ENCODE measurements at regions not wholly inside any gene's neighbourhood (a gene's known extent, or its start where the extent isn't known, plus 50 kb on each side); places are given as distances from the start of the nearest gene placed in this dataset.

GRCh38 chr6:145368075-145368474 lies 367.2 kb downstream of the EPM2A start:
- no peak for DNase-seq

- DNase-seq = no peak
These were observed 364.8 kb downstream of the EPM2A start for GRCh38 chr6:145370559-145370958.

GRCh38 chr6:145372671-145373151 lies 362.6 kb downstream of the EPM2A start:
- no peak for DNase-seq

GRCh38 chr6:145373826-145374225 lies 361.5 kb downstream of the EPM2A start:
- DNase-seq = no peak

GRCh38 chr6:145374570-145374969 lies 360.8 kb downstream of the EPM2A start:
- no peak for DNase-seq

GRCh38 chr6:145375502-145375901 lies 359.8 kb downstream of the EPM2A start:
- DNase-seq = no peak

GRCh38 chr6:145380186-145380585 lies 355.1 kb downstream of the EPM2A start:
- DNase-seq = no peak

GRCh38 chr6:145381941-145382340 lies 353.4 kb downstream of the EPM2A start:
- DNase-seq = no peak

GRCh38 chr6:145383428-145383827 lies 351.9 kb downstream of the EPM2A start:
- DNase-seq = no peak

GRCh38 chr6:145384503-145384902 lies 350.8 kb downstream of the EPM2A start:
- no peak for DNase-seq

- DNase-seq = no peak
These were observed 338.8 kb downstream of the EPM2A start for GRCh38 chr6:145396499-145396898.

GRCh38 chr6:145400508-145400907 lies 334.8 kb downstream of the EPM2A start:
- no peak for DNase-seq

GRCh38 chr6:145405006-145405551 lies 330.2 kb downstream of the EPM2A start:
- no peak for DNase-seq

- no peak for DNase-seq
These were observed 328.5 kb downstream of the EPM2A start for GRCh38 chr6:145406783-145407182.

- DNase-seq = no peak
These were observed 319.7 kb downstream of the EPM2A start for GRCh38 chr6:145415616-145416015.

GRCh38 chr6:145420599-145420998 lies 314.7 kb downstream of the EPM2A start:
- DNase-seq = no peak

GRCh38 chr6:145423936-145424335 lies 311.4 kb downstream of the EPM2A start:
- DNase-seq = no peak

- no peak for DNase-seq
These were observed 308.1 kb downstream of the EPM2A start for GRCh38 chr6:145427232-145427631.

- DNase-seq = no peak
These were observed 306.6 kb downstream of the EPM2A start for GRCh38 chr6:145428706-145429105.

GRCh38 chr6:145442110-145442509 lies 293.2 kb downstream of the EPM2A start:
- DNase-seq = no peak

GRCh38 chr6:145445674-145446073 lies 289.6 kb downstream of the EPM2A start:
- no peak for DNase-seq

- DNase-seq = no peak
These were observed 284.3 kb downstream of the EPM2A start for GRCh38 chr6:145451029-145451428.

- DNase-seq = no peak
These were observed 281.9 kb downstream of the EPM2A start for GRCh38 chr6:145453376-145453775.

- DNase-seq = no peak
These were observed 281.3 kb downstream of the EPM2A start for GRCh38 chr6:145454006-145454405.

- DNase-seq = no peak
These were observed 277.8 kb downstream of the EPM2A start for GRCh38 chr6:145457556-145457955.

- DNase-seq = no peak
These were observed 266.8 kb downstream of the EPM2A start for GRCh38 chr6:145468534-145468933.

Data from stimulated activated CD4-positive, alpha-beta T cell treated with anti-CD3 and anti-CD28 coated beads, Interleukin-1b, Interleukin-23, amount 100 ng/mL, for 48 hours (primary cell).